Ascending aorta (tissue), 2 donors: ENCODE measurements at regions not wholly inside any gene's neighbourhood (a gene's known extent, or its start where the extent isn't known, plus 50 kb on each side); places are given as distances from the start of the nearest gene placed in this dataset.

ENCODE experiments used
- DNase-seq, 2 donors: peaks; one replicate each; pipeline ENCODE4 v3.0.0-alpha.2; 2019; ENCODE audit warnings: low spot score in 2 of 2
- H3K27ac ChIP-seq, 2 donors: fragments of 200-600 bp; sonication (generic); one replicate each; pipeline ENCODE4 v1.5.1; 2016 to 2017; ENCODE audit warnings: mild to moderate bottlenecking in 1 of 2
- H3K27me3 ChIP-seq: fragments of 200-600 bp; sonication (generic); one replicate; pipeline ENCODE4 v1.5.1; 2017
- H3K36me3 ChIP-seq, 2 donors: fragments of 200-600 bp; sonication (generic); one replicate each; pipeline ENCODE4 v1.5.1; 2016
- H3K4me1 ChIP-seq, 2 donors: fragments of 200-600 bp; sonication (generic); one replicate each; pipeline ENCODE4 v1.5.1; 2016 to 2017; ENCODE audit warnings: mild to moderate bottlenecking in 1 of 2
- H3K4me3 ChIP-seq, 2 donors: fragments of 200-600 bp; sonication (generic); one replicate each; pipeline ENCODE4 v1.5.1; 2016 to 2017; ENCODE audit warnings: mild to moderate bottlenecking in 1 of 2
- H3K9me3 ChIP-seq, 2 donors: fragments of 200-600 bp; sonication (generic); one replicate each; pipeline ENCODE4 v1.5.1; 2016
- intact Hi-C: fragments of 100-400 bp; cut with DNase I; formaldehyde crosslinking; loops from one replicate; pipeline ENCODE4 v1.15.1; 2023
- TF ChIP-seq, protein P1 (sequence below), 3 experiments: fragments of 200-600 bp in 2 of 3; fragments of 450-650 bp in 1 of 3; sonication (generic) in 2 of 3; IDR thresholded peaks; one replicate each; pipeline ENCODE4 v1.5.1; 2016 to 2019; ENCODE audit warnings: antibody characterized with exemption in 3 of 3, mild to moderate bottlenecking in 1 of 3, moderate library complexity in 1 of 3

- Histone ChIP-seq H3K4me3 (no peak overlapping the region), H3K27me3 (no peaks in the 10 kb centered on the region), H3K27ac (no peak overlapping the region), H3K4me1 (no peaks in the 10 kb centered on the region), H3K9me3 (no peaks in the 10 kb centered on the region), H3K36me3 (no peaks in the 10 kb centered on the region)
- TF ChIP-seq, protein P1, sequence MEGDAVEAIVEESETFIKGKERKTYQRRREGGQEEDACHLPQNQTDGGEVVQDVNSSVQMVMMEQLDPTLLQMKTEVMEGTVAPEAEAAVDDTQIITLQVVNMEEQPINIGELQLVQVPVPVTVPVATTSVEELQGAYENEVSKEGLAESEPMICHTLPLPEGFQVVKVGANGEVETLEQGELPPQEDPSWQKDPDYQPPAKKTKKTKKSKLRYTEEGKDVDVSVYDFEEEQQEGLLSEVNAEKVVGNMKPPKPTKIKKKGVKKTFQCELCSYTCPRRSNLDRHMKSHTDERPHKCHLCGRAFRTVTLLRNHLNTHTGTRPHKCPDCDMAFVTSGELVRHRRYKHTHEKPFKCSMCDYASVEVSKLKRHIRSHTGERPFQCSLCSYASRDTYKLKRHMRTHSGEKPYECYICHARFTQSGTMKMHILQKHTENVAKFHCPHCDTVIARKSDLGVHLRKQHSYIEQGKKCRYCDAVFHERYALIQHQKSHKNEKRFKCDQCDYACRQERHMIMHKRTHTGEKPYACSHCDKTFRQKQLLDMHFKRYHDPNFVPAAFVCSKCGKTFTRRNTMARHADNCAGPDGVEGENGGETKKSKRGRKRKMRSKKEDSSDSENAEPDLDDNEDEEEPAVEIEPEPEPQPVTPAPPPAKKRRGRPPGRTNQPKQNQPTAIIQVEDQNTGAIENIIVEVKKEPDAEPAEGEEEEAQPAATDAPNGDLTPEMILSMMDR (IDR thresholded peaks at IDR 0.05) = no peak
- intact Hi-C loops = no loop called here
- no peak for DNase-seq
These were observed 463.4 kb upstream of the ZNF507 start for GRCh38 chr19:31881988-31882387.

DNA sequence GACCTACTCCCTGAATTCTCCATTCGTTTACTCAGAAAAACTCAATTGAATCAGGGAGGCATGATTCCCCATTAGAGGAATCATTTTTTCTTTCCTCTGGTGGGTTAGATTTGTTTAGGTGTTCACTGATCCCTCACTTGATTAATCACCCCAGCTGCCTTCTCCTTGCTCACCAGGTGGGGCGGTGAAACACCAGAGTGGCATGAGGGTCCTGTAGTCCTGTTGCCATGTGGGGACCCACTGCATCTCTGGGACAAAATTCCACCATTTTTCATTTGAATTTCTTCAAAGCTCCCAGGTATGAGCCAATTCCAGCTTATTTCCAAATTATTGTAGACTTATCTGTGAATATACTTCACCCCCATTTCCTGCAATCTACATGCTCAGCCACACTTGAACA lies 462.7 kb upstream of the ZNF507 start:
- Histone ChIP-seq H3K9me3 (no peaks in the 10 kb centered on the region), H3K27ac (no peak overlapping the region), H3K27me3 (no peaks in the 10 kb centered on the region), H3K36me3 (no peaks in the 10 kb centered on the region), H3K4me1 (no peaks in the 10 kb centered on the region), H3K4me3 (no peak overlapping the region)
- TF ChIP-seq, protein P1 (IDR thresholded peaks at IDR 0.05) = no peak
- DNase-seq = no peak
- intact Hi-C loops = no loop called here

- Histone ChIP-seq H3K27ac (no peak overlapping the region), H3K36me3 (no peaks in the 10 kb centered on the region), H3K4me1 (no peaks in the 10 kb centered on the region), H3K27me3 (no peaks in the 10 kb centered on the region), H3K9me3 (no peaks in the 10 kb centered on the region), H3K4me3 (no peak overlapping the region)
- DNase-seq = no peak
- intact Hi-C loops = no loop called here
- TF ChIP-seq, protein P1 (IDR thresholded peaks at IDR 0.05) = no peak
These were observed 462.0 kb upstream of the ZNF507 start for GRCh38 chr19:31883296-31883990.

GRCh38 chr19:31885280-31885853 lies 460.0 kb upstream of the ZNF507 start:
- H3K9me3 ChIP-seq = no peaks in the 10 kb centered on the region
- no peak overlapping the region for H3K27ac ChIP-seq
- no peaks in the 10 kb centered on the region for H3K36me3 ChIP-seq
- DNase-seq = no peak
- H3K4me1 ChIP-seq = no peaks in the 10 kb centered on the region
- intact Hi-C loops = no loop called here
- TF ChIP-seq, protein P1 (IDR thresholded peaks at IDR 0.05) = no peak
- H3K4me3 ChIP-seq = no peak overlapping the region
- H3K27me3 ChIP-seq = no peaks in the 10 kb centered on the region

- DNase-seq = no peak
- Histone ChIP-seq H3K4me3 (no peak overlapping the region), H3K36me3 (no peaks in the 10 kb centered on the region), H3K27me3 (no peaks in the 10 kb centered on the region), H3K4me1 (no peaks in the 10 kb centered on the region), H3K27ac (no peak overlapping the region), H3K9me3 (no peaks in the 10 kb centered on the region)
- TF ChIP-seq, protein P1 (IDR thresholded peaks at IDR 0.05) = no peak
- intact Hi-C loops = no loop called here
These were observed 455.2 kb upstream of the ZNF507 start for GRCh38 chr19:31890230-31890629.
